Effector memory CD4-positive, alpha-beta T cell (primary cell): ENCODE measurements at regions not wholly inside any gene's neighbourhood (a gene's known extent, or its start where the extent isn't known, plus 50 kb on each side); places are given as distances from the start of the nearest gene placed in this dataset.

Experiments used
- DNase-seq, 3 donors: peaks; one replicate each; pipeline ENCODE4 v3.0.0-alpha.2; 2020
- H3K27ac ChIP-seq: 2 replicates; pipeline ENCODE4 v1.7.0; 2013; ENCODE audit warnings: mild to moderate bottlenecking, low read length, moderate library complexity; ENCODE audit not compliant: insufficient read depth, poor library complexity, severe bottlenecking
- H3K27me3 ChIP-seq: replicated peaks from 2 replicates; pipeline ENCODE4 v1.7.0; 2013; ENCODE audit warnings: mild to moderate bottlenecking, low read length; ENCODE audit not compliant: insufficient read depth, control insufficient read depth, poor library complexity, severe bottlenecking
- H3K36me3 ChIP-seq: 2 replicates; pipeline ENCODE4 v1.7.0; 2013; ENCODE audit warnings: mild to moderate bottlenecking, low read length, moderate library complexity; ENCODE audit not compliant: control insufficient read depth, insufficient read depth
- H3K4me1 ChIP-seq: 2 replicates; pipeline ENCODE4 v1.7.0; 2013; ENCODE audit warnings: low read length, mild to moderate bottlenecking; ENCODE audit not compliant: control insufficient read depth, insufficient read depth, poor library complexity, severe bottlenecking
- H3K4me3 ChIP-seq: 2 replicates; pipeline ENCODE4 v1.7.0; 2013; ENCODE audit warnings: low read length, low read depth, mild to moderate bottlenecking; ENCODE audit not compliant: insufficient read depth, poor library complexity, severe bottlenecking
- H3K9me3 ChIP-seq: 2 replicates; pipeline ENCODE4 v1.7.0; 2013; ENCODE audit warnings: mild to moderate bottlenecking, low read length, moderate library complexity; ENCODE audit not compliant: control insufficient read depth

GRCh38 chr10:78470267-78471103, 436.8 kb downstream of the RPS24 start:
- H3K27me3 ChIP-seq: no peaks in the 10 kb centered on the region
- no peaks in the 10 kb centered on the region for H3K36me3 ChIP-seq
- DNase-seq: no peak
- H3K4me1 ChIP-seq: no peaks in the 10 kb centered on the region
- H3K4me3 ChIP-seq: no peak overlapping the region
- no peak overlapping the region for H3K27ac ChIP-seq
- no peaks in the 10 kb centered on the region for H3K9me3 ChIP-seq

- no peaks in the 10 kb centered on the region for H3K4me1 ChIP-seq
- H3K27me3 ChIP-seq: no peaks in the 10 kb centered on the region
- no peak for DNase-seq
- no peaks in the 10 kb centered on the region for H3K36me3 ChIP-seq
- no peaks in the 10 kb centered on the region for H3K9me3 ChIP-seq
- H3K4me3 ChIP-seq: no peak overlapping the region
- no peak overlapping the region for H3K27ac ChIP-seq
Measured at GRCh38 chr10:78471326-78471722, 437.7 kb downstream of the RPS24 start.

- Histone ChIP-seq H3K27me3 (no peaks in the 10 kb centered on the region), H3K4me3 (no peak overlapping the region), H3K4me1 (no peaks in the 10 kb centered on the region), H3K36me3 (no peaks in the 10 kb centered on the region), H3K9me3 (no peaks in the 10 kb centered on the region), H3K27ac (no peak overlapping the region)
- no peak for DNase-seq
Measured at GRCh38 chr10:78471723-78472550, 438.3 kb downstream of the RPS24 start.

- no peak overlapping the region for H3K27ac ChIP-seq
- no peak for DNase-seq
- no peak overlapping the region for H3K4me3 ChIP-seq
- H3K9me3 ChIP-seq: no peaks in the 10 kb centered on the region
- no peaks in the 10 kb centered on the region for H3K36me3 ChIP-seq
- no peaks in the 10 kb centered on the region for H3K27me3 ChIP-seq
- no peaks in the 10 kb centered on the region for H3K4me1 ChIP-seq
Measured at GRCh38 chr10:78472551-78472890, 438.9 kb downstream of the RPS24 start.

GRCh38 chr10:78473006-78473405, 439.3 kb downstream of the RPS24 start:
- no peaks in the 10 kb centered on the region for H3K27me3 ChIP-seq
- no peaks in the 10 kb centered on the region for H3K4me1 ChIP-seq
- no peaks in the 10 kb centered on the region for H3K36me3 ChIP-seq
- DNase-seq: no peak
- H3K27ac ChIP-seq: no peak overlapping the region
- no peak overlapping the region for H3K4me3 ChIP-seq
- H3K9me3 ChIP-seq: no peaks in the 10 kb centered on the region

- Histone ChIP-seq H3K4me3 (no peak overlapping the region), H3K36me3 (no peaks in the 10 kb centered on the region), H3K9me3 (no peaks in the 10 kb centered on the region), H3K4me1 (no peaks in the 10 kb centered on the region), H3K27me3 (no peaks in the 10 kb centered on the region), H3K27ac (no peak overlapping the region)
- DNase-seq: no peak
Measured at GRCh38 chr10:78474743-78475142, 441.1 kb downstream of the RPS24 start.

GRCh38 chr10:78475437-78475836, 441.8 kb downstream of the RPS24 start:
- no peaks in the 10 kb centered on the region for H3K36me3 ChIP-seq
- H3K4me3 ChIP-seq: no peak overlapping the region
- no peaks in the 10 kb centered on the region for H3K4me1 ChIP-seq
- H3K9me3 ChIP-seq: no peaks in the 10 kb centered on the region
- H3K27ac ChIP-seq: no peak overlapping the region
- no peak for DNase-seq
- H3K27me3 ChIP-seq: no peaks in the 10 kb centered on the region

- Histone ChIP-seq H3K27me3 (no peaks in the 10 kb centered on the region), H3K9me3 (no peaks in the 10 kb centered on the region), H3K27ac (no peak overlapping the region), H3K4me3 (no peak overlapping the region), H3K4me1 (no peaks in the 10 kb centered on the region), H3K36me3 (no peaks in the 10 kb centered on the region)
- no peak for DNase-seq
Measured at GRCh38 chr10:78476156-78476555, 442.5 kb downstream of the RPS24 start.

- H3K9me3 ChIP-seq: no peaks in the 10 kb centered on the region
- H3K4me1 ChIP-seq: no peaks in the 10 kb centered on the region
- no peak overlapping the region for H3K27ac ChIP-seq
- no peaks in the 10 kb centered on the region for H3K27me3 ChIP-seq
- H3K36me3 ChIP-seq: no peaks in the 10 kb centered on the region
- no peak for DNase-seq
- no peak overlapping the region for H3K4me3 ChIP-seq
Measured at GRCh38 chr10:78476844-78477243, 443.2 kb downstream of the RPS24 start.

- no peaks in the 10 kb centered on the region for H3K27me3 ChIP-seq
- no peaks in the 10 kb centered on the region for H3K4me1 ChIP-seq
- no peaks in the 10 kb centered on the region for H3K9me3 ChIP-seq
- DNase-seq: no peak
- no peak overlapping the region for H3K4me3 ChIP-seq
- no peaks in the 10 kb centered on the region for H3K36me3 ChIP-seq
- H3K27ac ChIP-seq: no peak overlapping the region
Measured at GRCh38 chr10:78478919-78479318, 445.3 kb downstream of the RPS24 start.
